Mesothelial cell of epicardium (in vitro differentiated cells): ENCODE measurements at regions not wholly inside any gene's neighbourhood (a gene's known extent, or its start where the extent isn't known, plus 50 kb on each side); places are given as distances from the start of the nearest gene placed in this dataset.

ENCODE experiments used
- DNase-seq, 2 experiments: peaks; one replicate each; pipeline ENCODE4 v3.0.0; 2021; ENCODE audit warnings: low spot score in 2 of 2; ENCODE audit not compliant: unreplicated experiment in 2 of 2
- H3K27ac Mint-ChIP-seq: 2 replicates; pipeline ENCODE4 v1.8.0; 2021; ENCODE audit warnings: mixed read lengths
- H3K27me3 Mint-ChIP-seq: 2 replicates; pipeline ENCODE4 v1.8.0; 2021; ENCODE audit warnings: low read depth, mixed read lengths
- H3K36me3 Mint-ChIP-seq: 2 replicates; pipeline ENCODE4 v1.8.0; 2021; ENCODE audit warnings: mixed read lengths
- H3K4me1 Mint-ChIP-seq: 2 replicates; pipeline ENCODE4 v1.8.0; 2021; ENCODE audit warnings: mixed read lengths
- H3K4me3 Mint-ChIP-seq: 2 replicates; pipeline ENCODE4 v1.8.0; 2021; ENCODE audit warnings: mild to moderate bottlenecking, moderate library complexity, mixed read lengths
- H3K9me3 Mint-ChIP-seq: 2 replicates; pipeline ENCODE4 v1.8.0; 2021; ENCODE audit warnings: mixed read lengths
- CTCF ChIP-seq: fragments of 200-600 bp; sonication (generic); IDR thresholded peaks from one replicate; pipeline ENCODE4 v1.5.0; 2021; ENCODE audit warnings: antibody characterized with exemption; ENCODE audit not compliant: unreplicated experiment

GRCh38 chr2:163187119-163187518 lies 348.6 kb upstream of the KCNH7 start:
- DNase-seq: no peak
- no peak for TF ChIP-seq CTCF
- Mint-ChIP-seq H3K4me3 (no peak overlapping the region), H3K36me3 (no peaks in the 10 kb centered on the region), H3K4me1 (peaks cover 2% of the 10 kb centered on the region), H3K27me3 (peaks cover 16% of the 10 kb centered on the region), H3K27ac (no peak overlapping the region), H3K9me3 (no peaks in the 10 kb centered on the region)

DNA sequence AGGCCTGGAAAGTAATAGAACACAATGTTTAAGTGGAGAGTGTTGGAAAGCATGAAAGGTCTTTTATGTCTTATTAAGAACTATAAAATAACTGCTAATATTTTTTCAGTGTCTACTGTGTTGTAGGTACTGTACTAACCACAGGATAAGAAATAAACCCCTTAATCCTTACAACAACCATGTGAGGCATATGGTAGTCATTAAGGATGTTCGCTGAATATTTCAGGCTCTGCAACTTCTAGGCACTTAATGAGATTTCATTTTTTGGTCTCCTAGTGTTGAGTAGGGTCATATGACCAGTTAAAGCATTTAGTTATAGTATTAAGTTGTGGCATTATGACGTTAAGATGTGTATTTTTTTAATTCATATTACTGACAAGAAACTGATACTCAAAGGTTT lies 346.6 kb upstream of the KCNH7 start:
- Mint-ChIP-seq H3K4me1 (peaks cover 2% of the 10 kb centered on the region), H3K36me3 (no peaks in the 10 kb centered on the region), H3K27ac (no peak overlapping the region), H3K27me3 (peaks cover 32% of the 10 kb centered on the region), H3K9me3 (no peaks in the 10 kb centered on the region), H3K4me3 (no peak overlapping the region)
- TF ChIP-seq CTCF: no peak
- no peak for DNase-seq

- H3K4me1 Mint-ChIP-seq: peaks cover 2% of the 10 kb centered on the region
- H3K9me3 Mint-ChIP-seq: no peaks in the 10 kb centered on the region
- no peak overlapping the region for H3K27ac Mint-ChIP-seq
- no peak for DNase-seq
- peaks cover 34% of the 10 kb centered on the region for H3K27me3 Mint-ChIP-seq
- H3K4me3 Mint-ChIP-seq: no peak overlapping the region
- no peaks in the 10 kb centered on the region for H3K36me3 Mint-ChIP-seq
- peak; percentile 66 for TF ChIP-seq CTCF
These were observed 344.3 kb upstream of the KCNH7 start for GRCh38 chr2:163182764-163183354.

- Mint-ChIP-seq H3K27ac (no peak overlapping the region), H3K27me3 (peaks cover 28% of the 10 kb centered on the region), H3K4me1 (no peaks in the 10 kb centered on the region), H3K4me3 (no peak overlapping the region), H3K36me3 (no peaks in the 10 kb centered on the region), H3K9me3 (no peaks in the 10 kb centered on the region)
- no peak for TF ChIP-seq CTCF
- DNase-seq: no peak
These were observed 339.0 kb upstream of the KCNH7 start for GRCh38 chr2:163177592-163177991.

DNA sequence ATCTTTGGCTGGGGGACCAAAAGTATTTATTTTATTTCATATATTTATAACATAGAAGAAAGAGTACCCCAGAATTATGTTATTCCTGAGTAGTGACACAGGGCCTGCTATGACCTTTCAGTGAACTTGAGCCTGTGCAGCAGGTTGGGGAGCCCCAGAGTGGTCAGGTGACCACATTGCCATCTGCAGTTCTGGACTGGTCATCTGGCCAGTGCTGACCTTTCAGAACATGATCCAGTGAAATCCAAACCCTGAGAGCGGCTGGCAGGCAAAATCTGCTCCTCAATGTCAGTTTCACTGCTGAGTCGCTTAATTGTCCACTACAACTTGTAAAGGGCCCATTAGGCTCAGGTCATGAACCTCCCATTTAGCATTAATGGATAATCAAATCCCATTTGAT lies 336.7 kb upstream of the KCNH7 start:
- no peak for TF ChIP-seq CTCF
- H3K4me3 Mint-ChIP-seq: no peak overlapping the region
- no peaks in the 10 kb centered on the region for H3K4me1 Mint-ChIP-seq
- no peak overlapping the region for H3K27ac Mint-ChIP-seq
- H3K27me3 Mint-ChIP-seq: peaks cover 8% of the 10 kb centered on the region
- H3K9me3 Mint-ChIP-seq: no peaks in the 10 kb centered on the region
- no peaks in the 10 kb centered on the region for H3K36me3 Mint-ChIP-seq
- DNase-seq: no peak

DNA sequence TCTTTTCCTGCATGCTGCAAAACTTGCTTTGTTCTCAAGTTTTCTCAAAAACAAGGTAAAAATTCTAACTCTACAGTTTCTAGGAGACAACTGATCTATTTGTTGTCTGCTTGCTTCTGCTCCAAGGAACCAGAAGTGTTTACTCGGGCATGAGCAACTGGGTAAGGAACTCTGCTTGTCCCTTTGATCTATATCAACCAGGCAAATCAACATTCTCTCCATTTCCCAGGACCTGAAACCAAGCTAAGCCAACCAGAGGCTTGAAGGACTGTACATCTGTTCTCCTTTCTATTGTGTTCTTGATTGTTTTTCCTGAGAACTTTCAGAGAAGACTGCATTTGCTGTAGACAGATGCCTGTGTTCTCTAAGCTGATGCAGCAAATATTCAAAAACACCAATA lies 335.0 kb upstream of the KCNH7 start:
- H3K36me3 Mint-ChIP-seq: no peaks in the 10 kb centered on the region
- DNase-seq: no peak
- H3K27me3 Mint-ChIP-seq: peaks cover 7% of the 10 kb centered on the region
- TF ChIP-seq CTCF: no peak
- peaks cover 2% of the 10 kb centered on the region for H3K4me1 Mint-ChIP-seq
- H3K27ac Mint-ChIP-seq: no peak overlapping the region
- no peak overlapping the region for H3K4me3 Mint-ChIP-seq
- no peaks in the 10 kb centered on the region for H3K9me3 Mint-ChIP-seq
